ENCODE measurements at regions not wholly inside any gene's neighbourhood (a gene's known extent, or its start where the extent isn't known, plus 50 kb on each side); places are given as distances from the start of the nearest gene placed in this dataset.

DNA sequence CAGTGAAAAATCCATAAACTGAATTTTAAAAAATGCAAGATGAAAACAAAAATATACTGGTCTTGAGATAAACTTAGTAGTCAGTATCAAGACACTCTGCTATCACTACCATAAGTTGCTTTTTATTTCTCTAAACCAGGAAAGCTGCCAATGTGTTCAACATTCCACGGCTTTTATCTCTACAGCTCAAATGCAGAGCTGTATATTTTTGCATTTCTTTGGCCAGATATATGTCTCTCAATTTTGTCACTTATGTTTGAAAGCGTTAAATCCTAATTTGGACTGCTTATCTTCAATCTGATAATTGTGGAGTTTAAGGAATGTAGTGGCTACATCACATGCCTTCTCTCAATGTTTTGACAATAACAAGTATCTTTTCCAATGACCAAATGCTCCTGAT, 609.5 kb downstream of the EPHA4 start:
- DNase-seq = no peak

DNA sequence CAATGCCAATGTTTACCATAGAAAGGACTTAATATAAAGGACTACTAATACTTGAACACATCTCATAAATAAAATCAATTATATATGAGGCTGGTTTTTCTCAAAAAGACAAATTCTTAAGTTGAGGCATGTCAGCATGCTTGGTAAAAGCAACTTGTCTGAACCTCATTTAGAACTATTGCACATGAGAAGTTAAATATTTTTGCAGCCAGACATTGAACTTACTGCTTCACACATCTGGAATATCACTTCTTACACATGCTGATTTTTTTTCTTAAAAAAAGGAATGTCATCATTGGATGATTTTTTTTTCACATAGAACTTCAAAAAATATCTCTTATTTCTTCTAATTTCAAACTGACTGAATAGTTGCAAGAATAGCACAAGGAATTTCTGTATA, 609.0 kb downstream of the EPHA4 start:
- DNase-seq = no peak

DNA sequence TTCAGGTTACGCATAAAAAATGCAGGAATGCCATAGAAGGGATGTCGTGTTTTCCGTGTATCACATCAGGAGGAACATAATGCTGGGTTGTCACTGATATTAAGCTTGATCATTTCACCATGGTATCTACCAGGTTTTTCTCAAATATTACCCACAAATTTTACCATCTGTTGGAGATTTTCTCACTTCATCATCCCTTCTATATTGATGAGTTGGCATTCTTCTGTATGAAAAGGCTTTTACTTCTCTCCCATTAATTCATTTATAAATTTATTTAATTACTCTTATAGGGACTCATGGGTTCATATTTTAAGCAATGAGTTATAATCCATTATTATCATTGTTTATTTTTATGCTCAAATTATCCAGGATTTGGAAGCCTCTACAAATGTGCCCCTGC, 608.2 kb downstream of the EPHA4 start:
- DNase-seq = no peak

DNA sequence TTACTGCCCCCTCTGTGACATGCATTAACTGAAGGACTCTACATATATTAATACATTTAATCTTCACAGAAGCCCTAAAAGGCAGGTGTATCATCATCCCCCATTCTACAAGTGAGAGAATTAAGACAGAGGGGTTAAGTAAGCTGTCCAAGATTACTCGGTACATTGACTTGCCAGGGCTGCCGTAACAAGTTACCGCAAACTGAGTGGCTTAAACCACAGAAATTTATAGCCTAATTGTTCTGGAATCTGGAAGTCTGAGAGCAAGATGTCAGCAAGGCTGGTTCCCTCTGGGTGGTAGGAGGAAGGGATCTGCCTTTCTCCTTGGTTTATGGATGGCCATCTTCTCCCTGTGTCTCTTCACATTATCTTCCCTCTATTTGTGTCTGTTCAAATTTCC, 605.5 kb downstream of the EPHA4 start:
- no peak for DNase-seq

DNA sequence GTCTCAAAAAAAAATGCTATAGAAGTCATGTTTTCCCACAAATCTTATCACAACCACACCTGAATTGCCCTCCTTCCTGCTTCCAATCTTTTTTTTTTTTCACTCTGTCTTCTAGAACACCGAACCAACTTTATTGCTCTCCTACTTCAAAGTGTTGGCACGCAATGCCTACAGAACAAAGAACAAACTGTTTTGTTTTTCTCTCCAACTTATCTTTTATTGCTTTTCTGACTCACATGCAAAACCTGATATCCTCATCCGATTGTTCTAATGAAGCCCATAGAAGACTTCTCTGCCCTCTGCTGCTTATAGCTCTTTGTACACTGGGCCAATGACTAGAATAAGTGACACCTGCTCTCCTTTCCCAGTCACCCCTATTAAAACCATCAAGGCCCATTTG, 602.8 kb downstream of the EPHA4 start:
- no peak for DNase-seq

DNA sequence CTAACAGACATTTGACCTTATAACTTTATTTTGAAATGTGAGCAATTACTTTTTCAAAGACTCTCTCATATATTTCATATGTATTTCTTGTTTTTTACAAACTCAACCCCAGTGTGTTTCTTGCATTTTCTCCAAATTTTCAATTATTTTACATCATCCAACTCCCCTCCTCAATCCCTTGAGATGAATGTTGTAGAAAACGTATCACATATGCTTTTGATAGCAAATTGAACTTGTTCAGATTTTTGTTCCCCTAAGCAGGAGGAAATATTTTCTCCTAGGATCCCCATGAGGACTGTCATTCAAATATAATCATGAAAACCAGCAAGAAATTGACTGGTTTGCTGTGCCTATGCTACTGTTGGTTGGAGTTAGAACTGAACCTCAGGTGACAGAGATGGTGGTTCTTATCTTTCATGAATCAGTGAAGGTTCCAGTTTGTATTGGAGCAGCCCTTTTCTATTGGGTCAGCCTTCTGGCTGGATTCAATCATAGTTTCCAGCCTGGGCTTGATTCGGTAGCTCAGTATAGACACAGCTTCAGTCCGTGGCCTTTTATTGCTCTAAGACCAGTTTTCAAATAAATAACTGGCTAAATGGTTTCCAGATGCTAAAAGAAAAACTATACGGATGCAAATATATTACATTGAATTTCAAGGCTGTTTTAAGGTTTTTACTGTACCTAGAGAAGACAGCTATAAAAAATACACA, 591.0 kb downstream of the EPHA4 start:
- no peak for DNase-seq

DNA sequence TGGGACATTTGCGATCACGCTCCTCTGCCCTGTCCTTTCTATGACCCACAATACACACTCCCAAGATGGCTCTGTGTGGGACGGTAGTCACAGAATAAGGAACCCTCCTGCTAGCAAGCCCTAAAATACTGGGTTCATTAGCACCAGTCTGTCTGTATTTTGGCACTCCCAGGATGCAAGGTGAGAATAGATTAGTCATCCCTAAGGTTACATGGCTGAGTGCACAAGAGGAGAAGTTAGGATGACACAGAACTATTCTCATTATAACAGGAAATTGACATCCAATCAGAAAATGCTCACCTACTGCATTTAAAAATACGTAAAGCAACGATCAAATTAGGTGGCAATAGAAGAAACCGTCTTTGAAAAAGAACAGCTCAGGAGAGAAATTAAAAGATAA, 590.2 kb downstream of the EPHA4 start:
- DNase-seq = no peak

DNA sequence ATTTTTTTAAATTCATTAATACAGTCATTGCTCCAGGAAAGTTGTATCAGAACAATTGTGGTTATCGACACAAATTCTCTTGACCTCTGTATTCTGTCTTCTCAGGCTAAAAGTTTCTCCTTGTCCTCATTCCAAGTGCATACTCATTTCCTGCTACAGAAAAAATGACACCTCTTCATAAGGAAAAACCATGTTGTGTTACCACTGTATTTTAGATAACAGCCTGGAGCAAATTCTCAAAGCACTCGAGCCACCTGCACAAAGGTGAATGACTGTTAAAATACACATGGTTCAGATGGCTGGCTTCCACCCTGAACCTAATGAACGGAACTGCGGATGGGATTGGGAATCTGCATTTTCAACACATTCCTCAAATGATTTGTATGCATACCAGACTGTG, 586.5 kb downstream of the EPHA4 start:
- DNase-seq = no peak

DNA sequence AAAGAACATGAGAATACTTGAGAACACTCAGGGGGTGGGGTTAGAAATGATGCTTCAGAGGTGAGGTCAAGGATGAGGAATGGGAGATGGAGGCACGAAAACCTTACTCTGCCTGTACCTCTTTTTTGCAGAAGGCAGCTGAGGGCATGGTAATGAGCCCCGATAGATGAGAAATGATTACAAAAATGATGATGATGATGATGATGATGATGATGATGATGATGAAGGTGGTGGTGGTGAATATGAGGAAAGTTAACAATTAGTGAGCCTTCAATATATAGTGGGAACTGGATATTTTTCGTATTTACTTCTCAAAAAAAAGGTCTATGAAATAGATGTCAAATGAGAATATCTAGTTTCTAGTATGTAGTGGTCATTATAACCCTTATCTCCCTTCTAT, 584.3 kb downstream of the EPHA4 start:
- no peak for DNase-seq

DNA sequence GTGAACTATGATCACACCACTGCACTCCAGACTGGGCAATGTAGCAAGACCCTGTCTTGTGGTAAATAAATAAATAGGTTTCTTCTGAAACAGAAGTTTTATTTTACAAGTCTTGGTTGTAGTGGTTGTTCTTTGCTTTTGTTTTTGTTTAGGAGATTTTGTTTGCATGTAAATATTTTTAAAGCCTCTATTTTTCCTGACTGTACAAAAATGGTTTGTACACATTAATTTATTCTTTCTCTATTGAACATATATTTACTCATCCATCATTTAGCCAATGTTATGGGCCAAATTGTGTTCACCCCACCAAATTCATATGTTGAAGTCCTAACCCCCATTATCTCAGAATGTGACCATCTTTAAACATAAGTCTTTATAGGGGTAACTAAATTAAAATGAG, 580.1 kb downstream of the EPHA4 start:
- no peak for DNase-seq

DNA sequence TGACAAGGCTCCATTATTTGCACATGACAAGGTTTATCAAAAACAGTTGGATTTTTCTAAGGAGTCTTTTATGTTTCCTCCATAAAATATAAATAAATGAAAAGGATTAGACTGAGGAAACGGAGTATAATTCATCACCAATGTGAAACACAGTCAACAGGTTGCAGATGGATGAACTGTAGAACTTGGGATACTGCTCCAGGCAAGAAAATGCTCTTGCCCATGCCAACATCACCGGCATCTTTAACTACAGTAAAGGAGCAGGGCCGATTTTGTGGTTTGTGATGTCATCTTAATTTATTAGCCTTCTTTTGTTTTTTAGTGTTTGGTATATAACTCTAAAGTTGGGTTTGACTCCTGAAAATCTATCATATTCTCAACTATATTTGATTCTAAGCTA, 577.3 kb downstream of the EPHA4 start:
- no peak for DNase-seq

DNA sequence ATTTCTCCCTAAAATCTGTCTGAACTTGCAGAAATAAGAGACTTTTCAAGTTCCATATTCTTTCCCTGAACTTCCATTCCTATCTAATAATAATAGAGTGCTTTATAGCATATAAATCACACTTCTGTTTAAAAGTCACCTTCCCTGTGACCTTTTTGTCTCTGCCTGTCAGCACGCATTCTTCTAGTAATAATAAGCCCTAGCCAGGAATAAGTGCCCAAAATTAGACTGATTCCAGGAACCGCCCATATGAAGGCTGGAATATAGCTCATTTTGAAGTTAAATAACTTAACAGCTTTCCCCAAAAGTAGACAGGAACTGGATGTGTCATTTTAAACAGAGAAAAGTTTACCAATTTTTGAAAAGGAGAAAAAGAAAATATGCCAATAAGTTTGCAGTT, 576.5 kb downstream of the EPHA4 start:
- no peak for DNase-seq

DNA sequence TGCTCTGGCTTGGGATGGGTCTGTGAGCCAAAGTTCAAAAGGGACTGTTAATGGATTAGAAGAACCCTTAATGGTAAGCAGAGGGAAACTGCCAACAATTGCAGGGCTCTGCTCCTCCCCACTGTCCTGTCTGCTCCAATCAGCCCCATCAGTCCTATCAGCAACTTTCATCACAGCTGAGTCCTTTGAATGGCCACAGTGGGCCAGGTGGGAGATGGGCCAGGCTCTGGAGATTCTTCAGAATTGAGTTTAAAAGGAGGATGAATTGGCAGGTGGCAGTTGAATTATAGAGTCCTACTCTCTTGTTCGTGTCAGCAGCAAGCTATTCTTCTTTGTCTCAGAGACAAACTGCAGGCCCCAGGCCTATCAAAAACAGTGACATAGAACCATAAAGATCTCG, 573.9 kb downstream of the EPHA4 start:
- no peak for DNase-seq

DNA sequence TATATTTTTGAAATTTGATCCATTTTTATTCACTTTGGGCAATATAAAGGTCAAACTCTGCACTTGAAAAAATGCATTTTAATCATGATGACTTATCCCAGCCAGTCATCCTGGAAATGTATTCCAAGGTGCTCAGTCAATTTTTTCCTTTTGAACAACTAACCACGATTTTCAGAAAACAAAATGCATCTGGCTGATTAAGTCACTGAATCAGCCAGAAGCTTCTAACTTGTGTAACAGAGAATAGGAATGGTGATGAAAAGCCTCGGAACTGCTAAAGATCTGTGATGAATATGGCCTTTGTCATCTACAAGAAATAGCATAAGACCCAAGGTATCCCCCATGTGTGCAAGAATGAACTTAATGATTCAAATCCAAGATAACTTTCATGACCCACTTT, 572.7 kb downstream of the EPHA4 start:
- DNase-seq = no peak

DNA sequence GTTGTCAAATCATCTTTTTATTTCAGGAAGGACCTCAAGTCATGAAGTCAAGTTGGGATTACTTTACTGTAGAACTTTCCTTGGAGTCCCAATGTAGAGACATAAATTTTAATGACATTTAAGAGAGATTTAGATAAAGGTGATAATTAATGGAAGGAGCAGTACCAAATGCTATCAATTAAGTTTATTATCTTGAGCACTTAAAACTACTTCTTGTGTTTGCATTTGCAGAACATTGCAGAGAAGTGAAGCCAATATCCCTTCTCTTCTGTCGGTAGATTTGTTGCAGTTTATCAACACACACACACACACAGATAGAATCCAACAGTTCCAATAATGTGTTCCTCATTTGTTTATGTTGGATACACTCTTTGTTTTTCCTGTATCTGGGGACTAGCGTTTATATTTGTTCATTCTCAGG, 570.7 kb downstream of the EPHA4 start:
- DNase-seq = no peak

DNA sequence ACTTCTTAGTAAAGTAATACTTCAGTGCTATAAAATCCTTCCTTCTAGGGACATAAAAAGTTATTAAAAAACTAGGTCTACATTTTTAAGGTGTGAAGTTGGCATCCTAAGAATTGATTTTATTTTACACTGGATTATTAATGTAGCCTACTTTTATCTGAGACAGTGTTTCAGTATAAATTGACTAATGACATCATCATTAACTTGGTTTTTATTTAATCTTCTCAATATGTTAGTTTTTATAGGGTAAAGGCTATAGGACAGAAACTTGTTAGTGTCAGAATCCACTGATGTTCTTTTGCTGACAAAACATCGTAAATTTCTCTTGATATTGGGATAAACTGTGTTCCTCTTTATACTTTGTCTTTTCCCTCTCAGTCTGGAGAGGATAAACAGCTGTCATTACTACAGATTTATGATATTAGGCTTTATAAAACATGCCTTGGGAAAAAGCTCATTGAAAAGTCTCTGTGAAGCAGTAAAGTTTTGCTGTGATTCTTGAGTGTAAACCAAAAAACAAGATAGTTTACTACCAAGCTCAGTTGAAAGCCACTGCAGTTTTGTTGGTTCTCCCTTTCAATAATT, 569.9 kb downstream of the EPHA4 start:
- DNase-seq = no peak

DNA sequence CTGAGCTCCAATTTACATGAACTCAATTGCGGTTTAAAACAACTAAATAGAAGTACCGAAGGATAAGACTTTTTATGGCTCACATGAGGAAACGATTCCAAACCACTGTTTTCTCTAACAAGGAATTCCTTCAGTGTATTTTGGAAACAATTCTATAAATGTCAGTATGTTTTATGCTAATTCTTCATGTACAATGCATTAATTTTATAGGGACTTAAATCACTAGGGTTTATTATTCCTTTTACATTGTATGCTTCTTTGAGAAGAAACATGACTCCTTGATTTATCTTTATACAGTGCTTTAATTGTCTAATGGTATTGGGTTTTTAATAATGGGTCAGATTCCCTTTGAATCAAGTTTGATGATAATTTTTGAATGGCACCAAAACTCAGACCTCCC, 566.8 kb downstream of the EPHA4 start:
- no peak for DNase-seq

DNA sequence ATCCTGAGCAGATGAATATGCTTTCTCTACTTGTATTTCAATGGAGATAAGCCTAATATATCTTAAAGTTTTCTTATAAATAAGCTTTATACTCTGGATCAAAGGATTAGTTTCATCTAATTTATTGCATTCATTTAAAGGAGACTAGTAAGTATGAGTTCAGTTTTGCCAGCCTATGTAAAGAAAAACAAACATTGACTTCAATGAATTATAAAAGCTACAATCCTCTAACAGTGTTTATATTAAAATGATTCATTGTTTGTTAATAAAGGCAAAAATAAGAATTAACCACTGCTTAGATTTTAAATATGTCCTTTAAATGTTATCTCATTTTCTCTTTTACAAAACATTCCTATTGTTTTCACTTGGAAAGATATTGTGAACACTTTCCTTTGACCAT, 566.0 kb downstream of the EPHA4 start:
- DNase-seq = no peak

DNA sequence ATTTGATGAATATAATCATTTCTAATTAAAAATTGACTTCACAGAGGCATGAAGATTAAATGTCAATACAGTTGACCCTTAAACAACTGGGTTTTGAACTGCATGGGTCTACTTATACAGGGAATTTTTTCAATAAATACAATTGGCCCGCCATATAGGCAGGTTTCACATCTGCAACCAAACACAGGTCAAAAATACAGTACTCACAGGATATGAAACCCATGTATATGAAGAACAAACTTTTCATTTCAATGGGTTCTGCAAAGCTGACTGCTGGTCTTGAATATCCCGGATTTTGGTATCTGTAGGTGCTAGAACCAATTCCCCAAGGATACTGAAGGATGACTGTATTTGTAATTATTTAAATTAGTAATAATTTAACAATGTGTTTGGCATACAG, 555.6 kb downstream of the EPHA4 start:
- no peak for DNase-seq

DNA sequence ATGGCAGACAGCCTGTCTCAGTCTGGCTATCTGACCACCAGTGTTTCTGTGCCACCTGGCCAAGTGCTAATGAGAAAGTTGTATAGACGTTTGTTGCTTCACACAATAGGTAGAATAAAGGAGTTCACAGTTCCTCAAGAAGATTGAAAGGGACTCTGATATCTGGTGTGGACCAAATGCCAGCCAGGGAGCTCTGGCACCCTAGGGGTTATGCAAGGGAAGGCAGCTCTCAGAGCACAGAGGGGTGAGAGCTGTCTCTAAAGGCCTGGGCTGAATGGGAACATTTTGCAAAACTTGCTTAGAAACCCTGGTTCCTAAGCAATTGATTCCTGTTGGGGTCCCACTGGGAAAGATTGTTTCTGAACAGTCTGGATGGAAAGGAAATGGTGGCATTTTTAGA, 553.8 kb downstream of the EPHA4 start:
- DNase-seq = no peak

DNA sequence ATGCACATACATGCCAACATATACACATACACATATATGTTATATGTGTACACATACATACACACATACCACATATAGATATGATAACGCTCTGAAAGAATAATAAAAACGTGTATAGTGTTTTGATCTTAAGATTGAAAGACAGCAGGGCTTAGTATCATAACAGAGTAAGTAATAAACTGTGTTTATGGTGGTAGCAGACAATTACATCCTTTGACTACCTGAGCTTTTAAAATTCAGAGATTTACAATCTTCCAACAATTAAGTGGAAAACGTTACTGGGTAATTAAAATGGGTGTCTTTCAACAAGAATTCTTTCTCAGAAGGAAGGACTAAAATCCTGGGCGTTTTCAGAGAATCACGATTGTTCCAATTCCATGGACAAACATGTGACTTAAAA, 552.4 kb downstream of the EPHA4 start:
- DNase-seq = no peak

DNA sequence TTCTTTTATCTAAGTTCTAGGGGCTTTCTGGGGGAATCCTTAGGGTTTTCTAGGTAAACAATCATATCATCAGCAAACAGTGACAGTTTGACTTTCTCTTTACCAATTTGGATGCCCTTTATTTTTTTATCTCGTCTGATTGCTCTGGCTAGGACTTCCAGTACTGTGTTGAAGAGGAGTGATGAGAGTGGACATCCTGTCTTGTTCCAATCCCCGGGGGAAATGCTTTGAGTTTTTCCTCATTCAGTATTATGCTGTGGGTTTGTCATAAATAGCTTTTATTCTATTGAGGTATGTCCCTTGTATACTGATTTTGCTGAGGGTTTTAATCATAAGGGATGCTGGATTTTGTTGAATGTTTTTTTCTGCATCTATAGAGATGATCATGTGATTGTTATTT, 549.5 kb downstream of the EPHA4 start:
- no peak for DNase-seq

DNA sequence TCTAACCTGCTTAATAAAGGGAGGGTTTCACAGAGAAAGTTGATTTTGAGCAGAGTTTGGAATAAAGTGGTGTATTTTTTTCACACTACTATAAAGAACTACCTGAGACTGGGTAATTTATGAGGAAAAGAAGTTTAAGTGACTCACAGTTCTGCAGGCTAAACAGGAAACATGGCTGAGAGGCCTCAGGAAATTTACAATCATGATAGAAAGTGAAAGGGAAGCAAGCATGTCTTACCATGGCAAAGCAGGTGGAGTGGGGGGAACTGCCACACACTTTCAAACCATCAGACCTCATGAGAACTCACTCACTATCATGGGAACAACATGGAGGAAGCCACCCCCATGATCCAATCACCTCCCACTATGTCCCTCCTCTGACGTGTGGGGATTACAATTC, 546.7 kb downstream of the EPHA4 start:
- no peak for DNase-seq

DNA sequence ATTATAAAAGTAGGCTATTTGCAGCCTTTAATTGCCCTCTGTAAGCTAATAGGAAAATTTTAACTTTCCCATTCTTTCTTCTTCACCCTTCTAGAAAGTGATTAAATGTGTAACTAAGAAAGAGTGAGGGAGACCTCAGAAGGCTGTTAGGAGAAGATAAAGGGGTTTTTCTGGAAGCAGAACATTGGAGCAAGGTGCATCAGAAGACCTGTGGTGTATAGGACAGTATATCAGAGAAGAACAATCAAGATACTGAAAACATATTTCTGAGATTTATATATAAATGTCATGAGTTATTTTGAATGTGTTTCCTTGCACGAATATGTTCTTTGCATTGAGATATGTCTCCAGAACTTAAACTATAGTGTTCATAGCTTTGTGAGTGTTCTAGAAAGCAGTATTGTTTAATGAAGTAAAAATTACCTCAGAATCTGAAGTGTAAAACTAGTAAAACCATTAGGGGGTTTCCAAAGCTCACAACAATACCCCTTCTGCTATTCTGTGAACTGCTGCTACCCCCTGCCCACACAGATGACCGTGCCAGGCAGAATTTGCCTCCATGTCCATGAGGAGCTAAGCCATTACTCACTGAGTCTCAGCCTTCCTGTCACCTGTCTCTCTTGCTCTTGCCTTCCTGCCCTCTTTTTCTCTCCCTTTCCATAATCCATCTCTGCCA, 537.9 kb downstream of the EPHA4 start:
- DNase-seq = no peak

DNA sequence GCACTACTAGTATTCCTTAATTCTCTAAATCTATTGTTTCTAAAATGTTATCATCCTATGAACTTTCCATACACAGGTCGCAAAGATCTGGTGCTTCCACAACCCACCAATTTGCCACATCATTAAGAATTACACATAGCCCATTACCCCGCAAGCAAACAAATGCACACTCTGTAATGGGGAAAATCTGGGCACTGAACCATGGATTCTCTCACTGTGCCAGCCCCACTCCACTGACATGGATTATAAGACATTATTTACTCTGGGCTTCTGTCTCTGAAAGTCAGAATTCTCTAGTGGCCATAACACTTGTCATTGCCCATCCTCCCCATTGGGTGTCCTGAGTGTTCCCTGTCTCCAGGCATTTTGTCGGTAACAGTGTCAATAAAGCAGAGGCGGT, 537.1 kb downstream of the EPHA4 start:
- DNase-seq = no peak
